HG03460 (cell line): ENCODE measurements at regions not wholly inside any gene's neighbourhood (a gene's known extent, or its start where the extent isn't known, plus 50 kb on each side); places are given as distances from the start of the nearest gene placed in this dataset.

Experiments
- ATAC-seq: cut with Tn5 transposase; IDR thresholded peaks from one replicate; pipeline ENCODE4 v1.9.1; 2021; ENCODE audit not compliant: unreplicated experiment

DNA sequence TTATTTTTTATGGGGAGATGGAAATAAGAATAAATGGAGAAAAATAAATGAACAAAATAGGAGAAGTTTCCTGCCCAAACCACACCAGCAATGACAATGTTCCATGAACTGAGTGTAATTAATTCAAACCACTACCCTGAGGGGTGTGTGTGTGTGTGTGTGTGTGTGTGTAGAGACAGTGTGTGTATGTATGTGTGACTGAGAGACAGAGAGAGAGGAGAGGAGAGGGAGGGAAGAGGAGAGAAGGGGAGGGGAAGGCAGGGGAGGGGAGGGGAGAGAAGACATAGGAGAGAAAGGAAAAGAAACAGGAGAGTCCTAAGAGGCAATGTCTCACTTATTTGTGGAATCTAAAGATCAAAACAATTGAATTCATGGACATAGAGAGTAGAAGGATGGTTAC is 65.0 kb upstream of the POU2AF1 start:
- ATAC-seq, result no peak

DNA sequence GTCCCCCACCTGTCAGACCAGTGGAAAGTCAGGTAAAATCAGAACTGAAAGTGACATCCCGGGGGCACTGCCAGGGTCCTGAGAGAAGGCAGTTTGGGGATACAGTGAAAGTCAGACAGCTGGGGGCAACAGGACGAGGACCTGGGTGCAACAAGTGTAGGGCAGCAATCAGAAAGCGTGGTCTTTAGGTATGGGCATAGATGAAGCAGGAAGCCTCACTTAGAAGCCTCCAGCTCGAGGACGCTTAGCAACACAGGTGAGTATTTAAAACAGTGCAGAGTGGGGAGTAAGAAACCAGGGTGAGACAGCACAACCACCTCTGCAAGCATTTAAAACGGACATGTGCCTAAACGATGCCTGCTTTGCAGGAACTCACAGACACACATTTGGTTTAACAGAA is 64.6 kb upstream of the POU2AF1 start:
- ATAC-seq, result no peak

- no peak for ATAC-seq
These were observed 64.0 kb upstream of the POU2AF1 start for GRCh38 chr11:111443032-111443431.

- ATAC-seq, result no peak
These were observed 62.4 kb upstream of the POU2AF1 start for GRCh38 chr11:111441443-111441842.

- ATAC-seq, result no peak
These were observed 61.5 kb upstream of the POU2AF1 start for GRCh38 chr11:111440416-111441205.

- no peak for ATAC-seq
These were observed 60.8 kb upstream of the POU2AF1 start for GRCh38 chr11:111439901-111440300.

GRCh38 chr11:111438846-111439520 is 59.9 kb upstream of the POU2AF1 start:
- ATAC-seq, result no peak

- no peak for ATAC-seq
These were observed 59.1 kb upstream of the POU2AF1 start for GRCh38 chr11:111438168-111438567.

DNA sequence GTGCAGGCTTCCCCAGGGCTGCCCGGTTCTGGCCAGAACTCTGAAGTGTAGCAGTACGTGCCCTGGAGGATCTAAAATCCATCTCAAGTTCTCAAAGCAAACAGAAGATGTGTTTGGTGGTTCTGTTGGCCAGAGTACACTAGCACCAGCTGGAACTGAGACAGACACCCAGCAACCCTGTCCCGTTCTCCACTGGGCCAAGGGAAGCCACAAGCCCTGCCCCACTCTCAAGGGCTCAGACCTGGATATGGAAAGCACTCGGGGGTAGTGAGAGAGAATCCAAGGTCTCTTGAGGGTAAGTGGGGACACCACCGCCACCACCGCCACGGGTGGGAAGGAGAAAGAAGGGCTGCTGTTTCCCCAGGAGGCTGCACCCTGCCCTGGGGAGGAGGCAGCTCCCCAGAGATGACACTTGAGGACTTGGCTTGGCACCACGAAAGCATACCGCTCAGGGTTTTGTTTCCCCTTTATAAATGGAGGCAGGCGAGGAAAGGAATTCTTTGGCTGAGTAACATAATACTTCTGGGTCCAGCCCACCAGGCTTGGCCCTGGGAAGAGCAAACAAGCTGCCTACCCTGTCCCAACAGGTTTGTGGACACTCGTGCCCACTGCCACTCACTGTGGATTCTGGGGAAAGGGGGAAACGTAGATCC is 56.1 kb upstream of the POU2AF1 start:
- ATAC-seq, result no peak

DNA sequence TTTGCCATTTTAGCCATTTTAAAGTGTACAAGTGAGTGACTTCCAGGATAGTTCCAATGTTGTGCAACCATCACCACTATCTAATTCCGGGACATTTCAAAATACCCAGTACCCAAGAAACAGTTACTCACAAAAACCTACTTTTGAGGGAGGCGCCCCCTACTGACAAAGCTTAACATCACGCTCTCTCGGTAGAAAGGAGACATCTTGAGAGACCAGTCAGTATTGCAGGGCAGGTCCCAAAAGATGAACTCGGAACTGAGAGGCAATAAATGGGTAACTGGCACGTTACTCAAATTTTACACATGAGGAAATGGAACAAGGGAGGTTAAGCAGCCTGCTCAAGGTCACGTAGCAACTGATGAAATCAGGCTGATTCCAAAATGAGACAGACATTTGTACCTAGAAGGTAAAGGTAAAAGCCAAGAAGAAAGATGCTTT is 50.0 kb upstream of the POU2AF1 start:
- peak; percentile 62 for ATAC-seq
